GM12892 (cell line): ENCODE measurements at regions not wholly inside any gene's neighbourhood (a gene's known extent, or its start where the extent isn't known, plus 50 kb on each side); places are given as distances from the start of the nearest gene placed in this dataset.

Source experiments
- POLR2A ChIP-seq: IDR thresholded peaks from 2 replicates; pipeline ENCODE4 v1.6.1; 2011; ENCODE audit warnings: low read depth, low read length, control low read depth
- POLR2AphosphoS5 ChIP-seq: IDR thresholded peaks from 2 replicates; pipeline ENCODE4 v1.6.1; 2011; ENCODE audit warnings: low read depth, low read length, control low read depth
- TAF1 ChIP-seq: IDR thresholded peaks from 2 replicates; pipeline ENCODE4 v1.6.1; 2011; ENCODE audit warnings: low read depth, mild to moderate bottlenecking, control low read depth, low read length, borderline replicate concordance

- TF ChIP-seq TAF1 (no peak), POLR2A (no peak), POLR2AphosphoS5 (no peak)
Observed at GRCh38 chr3:25900161-25900560, 110.3 kb downstream of the OXSM start.
